ENCODE measurements at regions not wholly inside any gene's neighbourhood (a gene's known extent, or its start where the extent isn't known, plus 50 kb on each side); places are given as distances from the start of the nearest gene placed in this dataset.
"Not testable (repeated sequence)": the region's sequence is repeated elsewhere in the genome, so short reads cannot be mapped to it uniquely, and the experiment has no call there.

DNA sequence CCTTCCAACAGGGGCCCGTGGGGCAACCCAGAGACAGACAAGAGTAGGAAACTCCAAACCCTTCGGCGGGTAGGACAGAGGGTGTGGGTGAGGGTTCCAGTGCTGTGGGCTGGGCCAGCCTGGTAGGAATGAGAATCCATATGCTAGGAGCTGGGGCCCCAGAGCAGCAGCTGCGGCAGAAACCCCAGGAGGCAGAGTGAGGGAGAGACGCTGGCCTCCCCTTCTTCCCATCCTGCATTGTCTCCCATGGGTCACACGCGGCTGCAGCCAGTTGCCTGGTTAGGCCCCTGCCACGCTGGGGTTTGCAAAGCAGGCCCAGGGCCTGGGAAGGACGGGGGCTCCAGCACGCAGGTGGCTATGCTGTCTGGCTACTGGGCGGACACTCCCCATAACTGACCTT, 113.1 kb upstream of the CCZ1B start:
- DNase-seq, result not testable (repeated sequence)

DNA sequence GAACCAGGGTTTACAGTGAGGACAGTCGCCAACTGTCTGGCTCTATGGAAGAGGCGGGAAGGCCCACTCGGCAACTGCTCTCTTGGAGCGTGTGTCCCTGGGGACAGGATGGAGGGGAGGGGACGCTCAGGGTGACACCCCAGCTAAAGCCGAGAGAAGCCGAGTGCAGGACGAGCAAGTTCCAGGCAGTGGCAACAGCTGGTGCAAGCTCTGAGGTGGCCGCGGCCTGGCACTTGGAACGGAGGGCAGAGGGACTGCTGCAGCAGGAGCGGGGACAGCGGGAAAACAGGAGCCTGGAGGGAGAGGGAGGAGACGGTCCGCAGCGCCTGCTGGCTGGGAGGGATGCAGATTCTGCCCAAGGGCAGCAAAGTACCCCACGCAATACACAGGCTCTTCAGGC, 113.8 kb upstream of the CCZ1B start:
- not testable (repeated sequence) for DNase-seq

DNA sequence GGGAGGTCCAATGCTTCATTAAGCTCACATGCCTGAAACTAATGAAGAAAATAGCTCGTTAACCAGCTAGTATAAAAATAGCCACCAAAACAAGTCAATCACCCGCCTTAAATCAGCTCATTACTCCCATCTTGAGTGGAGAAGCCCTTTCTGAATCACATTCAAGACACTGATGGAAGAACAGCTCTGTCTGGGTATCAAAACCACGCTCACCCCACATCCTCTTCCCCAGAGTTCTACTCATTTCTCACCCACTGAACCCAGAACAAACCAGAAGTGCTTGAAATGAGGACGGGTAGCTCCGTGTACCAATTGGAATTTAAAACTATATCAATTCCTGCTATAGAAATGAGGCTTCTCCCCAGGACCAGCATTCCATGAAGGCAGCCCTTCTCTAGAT, 120.8 kb upstream of the CCZ1B start:
- DNase-seq, result not testable (repeated sequence)

DNA sequence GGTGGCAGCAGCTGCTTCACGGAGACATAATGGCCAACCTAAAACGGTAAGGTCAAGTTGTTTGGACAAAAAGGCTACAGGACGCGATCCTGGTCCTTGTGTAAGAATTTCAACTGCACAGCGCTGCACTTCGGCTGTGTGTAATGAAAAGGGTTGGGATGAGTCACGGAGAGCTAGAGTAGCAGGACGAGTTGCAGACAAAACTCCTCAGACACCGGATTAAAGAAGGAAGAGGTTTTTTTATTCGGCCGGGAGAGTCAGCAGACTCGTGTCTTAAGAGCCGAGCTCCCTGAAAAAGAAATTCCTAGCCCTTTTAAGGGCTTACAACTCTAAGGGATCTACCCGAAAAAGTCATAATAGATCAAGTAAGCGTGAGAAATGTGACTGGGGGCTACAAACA, 124.2 kb upstream of the CCZ1B start:
- not testable (repeated sequence) for DNase-seq

DNA sequence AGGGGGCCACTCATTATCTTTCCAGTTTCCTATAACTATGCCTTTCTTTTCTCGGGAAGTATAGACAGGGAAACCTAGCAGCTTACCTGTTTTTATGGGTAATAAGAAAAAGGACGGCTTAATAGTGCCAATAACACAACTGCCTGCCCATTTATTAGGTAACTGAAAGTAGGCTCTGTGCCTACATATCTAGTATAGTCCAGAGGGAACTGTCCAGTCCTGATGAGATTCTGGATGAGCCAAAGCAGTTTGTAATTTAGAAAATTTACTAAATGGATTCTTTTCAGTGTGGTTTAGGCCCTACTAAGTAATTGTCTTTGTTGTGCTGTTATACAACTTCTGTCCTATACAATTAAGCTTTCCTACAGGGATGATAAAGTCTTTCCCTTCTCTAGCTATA, 125.5 kb upstream of the CCZ1B start:
- not testable (repeated sequence) for DNase-seq

DNA sequence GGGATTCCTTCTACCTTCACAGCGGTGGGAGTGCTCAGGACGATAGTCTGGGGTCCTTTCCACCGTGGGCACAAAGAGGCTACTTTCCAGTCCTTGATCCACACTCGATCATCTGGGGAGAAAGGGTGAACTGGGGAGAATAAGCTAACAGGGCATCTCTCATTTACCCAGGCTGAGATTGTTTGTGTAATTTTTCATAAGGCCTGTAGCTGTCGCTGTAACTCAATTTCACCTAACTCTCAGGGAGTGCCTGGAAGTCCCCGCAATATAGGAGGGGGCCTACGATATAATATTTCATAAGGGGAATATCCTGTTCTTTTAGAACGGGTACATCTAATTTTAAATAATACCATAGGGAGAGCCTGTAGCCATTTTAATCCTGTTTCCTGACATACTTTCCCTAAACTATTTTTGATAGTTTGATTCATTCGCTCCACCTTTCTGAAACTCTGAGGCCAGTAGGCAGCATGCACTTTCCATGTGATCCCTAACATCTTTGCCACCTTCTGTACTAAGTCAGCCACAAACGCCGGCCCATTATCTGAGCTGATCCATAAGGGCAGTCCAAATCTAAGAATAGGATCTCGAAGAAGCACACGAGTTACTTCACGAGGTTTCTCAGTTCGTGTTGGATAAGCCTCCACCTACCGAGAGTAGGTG, 127.2 kb upstream of the CCZ1B start:
- DNase-seq, result not testable (repeated sequence)

DNA sequence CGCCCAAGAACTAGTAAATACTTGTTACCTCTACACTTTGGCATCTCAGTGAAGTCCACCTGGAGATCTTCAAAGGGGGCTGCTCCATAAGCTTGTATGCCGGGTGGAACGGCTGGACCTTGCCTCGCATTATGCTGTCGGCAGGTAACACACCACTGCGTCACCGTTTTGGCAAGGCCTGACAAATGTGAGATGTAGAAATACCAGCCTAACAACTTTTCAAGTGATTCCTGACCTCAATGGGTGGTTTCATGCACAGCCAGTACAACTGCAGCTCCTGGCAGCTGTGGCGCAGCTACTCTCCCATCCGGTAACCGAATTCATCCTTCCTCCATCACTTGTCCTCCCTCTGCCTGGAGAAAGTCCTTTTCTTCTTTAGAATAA, 127.7 kb upstream of the CCZ1B start:
- not testable (repeated sequence) for DNase-seq

DNA sequence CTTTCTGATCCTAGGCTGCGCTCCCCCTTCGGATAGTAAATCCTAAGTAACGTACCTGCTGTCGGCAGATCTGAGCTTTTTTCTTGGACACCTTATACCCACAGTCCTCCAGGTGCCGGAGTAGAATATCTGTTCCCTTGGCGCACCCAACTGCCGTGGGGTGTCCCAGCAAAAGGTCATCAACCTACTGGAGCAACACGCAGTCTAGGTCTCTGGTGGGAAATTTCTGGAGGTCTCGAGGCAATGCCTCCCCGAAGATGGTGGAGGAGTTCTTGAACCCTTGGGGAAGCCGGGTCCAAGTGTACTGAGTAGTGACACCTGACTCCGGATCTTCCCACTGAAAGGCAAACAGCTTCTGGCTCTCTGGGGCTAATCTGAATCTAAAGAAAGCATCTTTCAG, 129.3 kb upstream of the CCZ1B start:
- not testable (repeated sequence) for DNase-seq

DNA sequence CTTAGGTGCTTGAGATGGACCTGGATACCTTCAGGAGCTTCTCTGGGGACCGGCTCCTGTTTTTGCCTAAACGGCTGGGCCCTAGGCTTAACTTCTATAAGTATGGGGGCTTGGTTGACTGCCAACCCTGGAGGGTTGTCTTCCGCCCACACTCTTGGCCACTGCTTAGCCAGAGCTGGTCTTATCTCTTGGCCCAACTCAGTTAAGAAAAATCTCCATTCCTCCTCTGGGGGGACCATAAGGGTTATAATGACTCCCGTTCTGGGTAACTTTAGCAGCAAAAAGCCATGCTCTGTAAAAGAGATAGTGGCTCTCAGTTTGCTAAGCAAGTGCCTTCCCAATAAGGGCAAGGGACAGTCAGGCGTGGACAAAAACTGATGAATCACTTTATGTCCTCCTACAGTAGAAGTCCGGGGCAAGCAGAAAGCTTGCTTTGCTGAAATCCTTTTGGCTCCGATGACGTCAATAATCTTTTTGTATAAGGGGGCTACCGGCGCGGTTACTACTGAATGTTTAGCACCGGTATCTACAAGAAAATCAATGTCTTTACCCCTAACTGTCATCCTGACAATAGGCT, 130.0 kb upstream of the CCZ1B start:
- not testable (repeated sequence) for DNase-seq

DNA sequence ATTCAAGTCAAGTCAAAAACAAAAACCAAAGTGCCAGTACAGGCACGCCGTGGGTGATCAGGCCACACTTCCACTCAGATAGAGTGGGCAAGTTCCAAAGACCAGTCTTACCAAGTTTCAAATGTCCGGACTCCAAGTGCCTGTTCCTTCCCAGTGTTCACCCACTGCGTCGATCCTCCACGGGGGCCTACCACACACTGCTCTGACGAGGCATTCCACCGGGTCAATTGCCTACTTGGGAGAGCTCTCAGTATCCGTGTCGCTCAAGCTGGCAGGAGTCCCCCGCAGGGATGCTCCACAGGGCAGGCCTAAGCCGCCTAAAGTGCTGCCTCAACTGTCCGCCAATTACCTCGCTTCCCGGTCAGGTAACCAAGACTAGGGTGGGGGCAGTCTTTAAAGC, 132.3 kb upstream of the CCZ1B start:
- DNase-seq, result not testable (repeated sequence)

DNA sequence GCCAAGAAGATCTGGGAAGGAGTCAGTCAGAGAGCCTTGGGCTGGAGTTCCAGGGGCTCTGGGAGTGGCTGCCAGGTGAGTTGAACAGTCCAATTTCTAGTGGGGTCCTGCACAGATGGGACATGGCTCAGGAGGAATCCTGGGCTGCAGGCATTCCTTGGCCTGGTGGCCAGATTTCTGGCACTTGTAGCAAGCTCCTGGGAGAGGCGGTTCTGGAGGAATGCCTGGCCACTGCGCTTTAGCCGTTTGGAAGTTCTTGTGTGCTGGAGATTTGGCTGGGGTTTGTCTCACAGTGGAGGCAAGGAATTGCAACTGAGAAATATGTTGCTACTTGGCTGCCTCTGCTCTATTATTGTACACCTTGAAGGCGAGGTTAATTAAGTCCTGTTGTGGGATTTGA, 133.9 kb upstream of the CCZ1B start:
- DNase-seq, result not testable (repeated sequence)

DNA sequence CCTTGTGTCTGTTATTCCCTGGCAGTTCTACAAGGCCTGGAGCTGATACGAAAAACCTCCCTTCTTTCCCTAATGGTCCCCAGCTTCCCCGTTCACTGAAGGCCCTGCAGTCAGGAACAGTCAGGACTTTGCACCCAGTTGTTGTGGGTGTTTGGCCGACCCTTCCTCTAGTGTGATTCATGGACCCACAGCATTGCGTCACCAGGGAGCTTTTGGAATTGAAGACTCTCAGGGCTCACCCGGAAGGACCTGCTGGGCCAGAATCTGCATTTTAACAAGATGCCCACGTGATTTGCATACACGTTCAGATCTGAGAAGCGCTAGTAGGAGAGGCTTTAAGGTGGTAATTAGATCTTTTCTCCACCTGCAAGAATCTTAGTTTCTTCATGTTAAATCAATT, 136.8 kb upstream of the CCZ1B start:
- not testable (repeated sequence) for DNase-seq

DNA sequence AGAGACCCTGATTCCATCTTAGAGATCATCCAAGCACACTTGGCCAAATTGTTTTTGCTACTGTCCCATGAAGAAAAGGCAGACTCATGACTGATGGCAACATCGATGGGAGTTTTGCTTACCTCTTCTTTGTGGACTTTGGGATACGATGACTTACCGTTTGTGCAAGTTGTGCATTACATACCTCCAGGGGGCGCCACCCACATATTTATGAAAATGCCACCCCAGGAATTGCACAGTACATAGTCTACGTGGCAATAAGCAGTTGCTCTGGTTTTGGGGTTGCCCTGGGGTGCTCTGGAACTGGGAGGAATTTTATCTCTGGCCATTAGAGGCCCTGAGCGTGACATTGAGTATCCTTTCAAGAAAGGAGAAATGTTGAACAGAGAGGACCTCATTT, 139.0 kb upstream of the CCZ1B start:
- DNase-seq, result not testable (repeated sequence)

DNA sequence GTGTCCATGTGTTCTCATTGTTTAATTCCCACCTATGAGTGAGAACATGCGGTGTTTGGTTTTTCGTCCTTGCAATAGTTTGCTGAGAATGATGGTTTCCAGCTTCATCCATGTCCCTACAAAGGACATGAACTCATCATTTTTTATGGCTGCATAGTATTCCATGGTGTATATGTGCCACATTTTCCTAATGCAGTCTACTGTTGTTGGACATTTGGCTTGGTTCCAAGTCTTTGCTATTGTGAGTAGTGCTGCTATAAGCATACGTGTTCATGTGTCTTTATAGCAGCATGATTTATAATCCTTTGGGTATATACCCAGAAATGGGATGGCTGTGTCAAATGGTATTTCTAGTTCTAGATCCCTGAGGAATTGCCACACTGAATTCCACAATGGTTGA, 144.1 kb upstream of the CCZ1B start:
- DNase-seq, result not testable (repeated sequence)

DNA sequence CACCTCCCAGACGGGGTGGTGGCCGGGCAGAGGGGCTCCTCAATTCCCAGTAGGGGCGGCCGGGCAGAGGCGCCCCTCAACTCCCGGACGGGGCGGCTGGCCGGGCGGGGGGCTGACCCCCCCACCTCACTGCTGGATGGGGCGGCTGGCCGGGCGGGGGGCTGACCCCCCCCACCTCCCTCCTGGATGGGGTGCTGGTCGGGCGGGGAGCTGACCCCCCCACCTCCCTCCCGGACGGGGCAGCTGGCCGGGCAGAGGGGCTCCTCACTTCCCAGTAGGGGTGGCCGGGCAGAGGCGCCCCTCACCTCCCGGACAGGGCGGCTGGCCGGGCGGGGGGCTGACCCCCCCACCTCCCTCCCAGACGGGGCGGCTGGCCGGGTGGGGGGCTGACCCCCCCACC, 148.8 kb upstream of the CCZ1B start:
- DNase-seq, result not testable (repeated sequence)

DNA sequence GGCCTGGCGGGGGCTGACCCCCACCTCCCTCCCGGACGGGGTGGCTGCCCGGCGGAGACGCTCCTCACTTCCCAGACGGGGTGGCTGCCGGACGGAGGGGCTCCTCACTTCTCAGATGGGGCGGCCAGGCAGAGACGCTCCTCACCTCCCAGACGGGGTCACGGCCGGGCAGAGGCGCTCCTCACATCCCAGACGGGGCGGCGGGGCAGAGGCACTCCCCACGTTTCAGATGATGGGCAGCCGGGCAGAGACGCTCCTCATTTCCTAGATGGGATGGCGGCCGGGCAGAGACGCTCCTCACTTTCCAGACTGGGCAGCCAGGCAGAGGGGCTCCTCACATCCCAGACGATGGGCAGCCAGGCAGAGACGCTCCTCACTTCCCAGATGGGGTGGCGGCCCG, 149.3 kb upstream of the CCZ1B start:
- not testable (repeated sequence) for DNase-seq

DNA sequence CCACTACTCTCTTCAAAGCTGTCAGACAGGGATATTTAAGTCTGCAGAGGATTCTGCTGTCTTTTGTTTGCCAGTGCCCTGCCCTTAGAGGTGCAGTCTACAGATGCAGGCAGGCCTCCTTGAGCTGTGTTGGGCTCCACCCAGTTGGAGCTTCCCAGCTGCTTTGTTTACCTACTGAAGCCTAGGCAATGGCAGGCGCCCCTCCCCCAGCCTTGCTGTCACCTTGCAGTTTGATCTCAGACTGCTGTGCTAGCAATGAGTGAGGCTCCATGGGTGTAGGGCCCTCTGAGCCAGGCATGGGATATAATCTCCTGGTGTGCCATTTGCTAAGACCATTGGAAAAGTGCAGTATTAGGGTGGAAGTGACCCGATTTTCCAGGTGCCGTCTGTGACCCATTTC, 151.3 kb upstream of the CCZ1B start:
- DNase-seq, result not testable (repeated sequence)

DNA sequence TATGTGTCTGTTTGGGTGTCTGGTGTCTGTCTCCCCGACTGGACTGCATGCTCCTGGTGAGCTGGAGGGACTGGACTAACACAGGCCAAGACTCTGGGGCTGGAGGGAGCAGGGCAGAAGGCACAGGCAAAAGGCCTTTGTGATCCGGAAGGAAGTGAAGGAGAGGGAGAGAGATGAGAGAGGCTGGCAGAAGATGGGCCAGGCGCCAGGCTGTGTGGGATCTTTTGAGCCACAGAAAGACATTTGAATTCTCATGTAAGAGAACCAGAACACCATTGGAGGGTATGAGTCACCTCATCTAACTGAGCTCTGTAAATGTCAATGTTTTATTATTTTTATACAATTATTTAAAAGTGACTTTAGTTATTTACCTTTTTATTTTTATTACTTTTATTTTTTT, 152.3 kb upstream of the CCZ1B start:
- not testable (repeated sequence) for DNase-seq

DNA sequence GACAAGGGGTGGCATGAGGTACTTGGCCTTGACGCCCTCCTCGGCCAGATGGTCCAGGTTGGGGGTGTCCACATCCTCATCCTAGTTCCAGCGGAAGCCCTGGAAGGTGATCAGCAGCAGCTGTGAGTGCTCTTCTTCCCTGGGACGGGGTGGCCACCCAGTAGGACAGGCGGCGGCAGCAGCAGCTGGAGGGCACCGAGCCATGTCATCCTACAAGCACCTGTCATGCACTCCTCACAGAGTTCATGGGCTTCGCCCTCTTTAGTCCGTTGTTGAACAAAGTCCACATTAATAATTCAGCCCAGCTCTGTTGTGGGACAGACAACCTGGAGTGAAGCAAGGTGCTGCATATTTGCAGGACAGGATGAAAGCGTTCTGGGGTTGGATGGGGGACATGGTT, 153.4 kb upstream of the CCZ1B start:
- DNase-seq, result not testable (repeated sequence)

DNA sequence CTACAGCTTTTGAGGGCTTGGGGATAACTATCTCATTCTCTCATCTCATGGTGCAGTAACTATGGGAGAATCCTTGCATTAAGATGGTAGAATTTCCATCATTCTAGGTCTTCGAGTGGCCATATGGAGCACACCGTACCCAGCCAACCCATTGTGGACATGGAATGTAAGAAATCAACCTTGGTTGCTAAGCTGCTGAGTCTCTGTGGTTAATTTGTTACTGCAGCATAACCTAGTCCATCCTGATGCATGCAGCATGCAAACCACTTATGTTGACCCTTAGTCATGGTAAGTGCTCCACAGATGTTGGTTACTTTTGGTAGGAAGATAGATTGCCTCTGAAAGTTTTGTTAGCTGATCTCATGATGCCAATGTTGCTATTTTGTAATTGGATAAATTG, 156.3 kb upstream of the CCZ1B start:
- DNase-seq, result not testable (repeated sequence)

DNA sequence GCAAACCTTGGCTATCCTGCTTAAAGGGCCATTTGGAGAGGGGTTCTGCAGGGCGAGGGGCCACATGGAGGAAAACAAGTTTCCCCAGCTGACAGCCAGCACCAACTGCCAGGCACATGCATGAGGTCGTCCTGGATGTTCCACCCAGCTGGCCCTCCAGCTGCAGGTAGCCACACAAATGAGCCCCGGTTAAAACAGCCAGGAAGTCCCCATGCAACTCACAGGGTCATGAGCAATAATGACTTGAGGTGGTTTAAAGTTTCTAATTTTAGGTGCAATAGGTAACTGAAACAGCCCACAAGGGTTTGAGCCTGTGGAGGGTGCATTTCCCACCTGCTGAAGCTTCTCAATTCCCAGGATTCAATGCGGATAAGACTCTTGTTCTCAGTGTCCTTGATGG, 160.8 kb upstream of the CCZ1B start:
- not testable (repeated sequence) for DNase-seq

DNA sequence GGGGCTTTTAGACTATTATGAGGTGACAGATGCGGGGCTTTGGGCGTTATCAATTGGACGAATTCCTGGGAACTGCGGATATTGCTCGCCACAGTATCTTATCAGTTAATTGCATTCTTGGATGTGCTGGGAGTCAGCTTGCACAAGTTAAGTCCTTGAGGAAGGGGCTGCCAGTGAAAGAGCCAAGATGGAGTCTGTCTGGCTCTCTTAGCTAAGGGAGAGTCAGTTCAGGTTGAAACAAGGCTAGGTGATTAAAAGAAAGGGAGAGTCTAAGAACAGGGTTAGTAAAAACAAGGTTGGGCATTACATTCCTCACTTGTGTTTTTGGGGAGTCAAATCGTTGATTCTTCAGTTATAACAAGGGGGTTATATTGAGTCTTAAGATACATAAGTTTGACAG, 162.5 kb upstream of the CCZ1B start:
- not testable (repeated sequence) for DNase-seq

DNA sequence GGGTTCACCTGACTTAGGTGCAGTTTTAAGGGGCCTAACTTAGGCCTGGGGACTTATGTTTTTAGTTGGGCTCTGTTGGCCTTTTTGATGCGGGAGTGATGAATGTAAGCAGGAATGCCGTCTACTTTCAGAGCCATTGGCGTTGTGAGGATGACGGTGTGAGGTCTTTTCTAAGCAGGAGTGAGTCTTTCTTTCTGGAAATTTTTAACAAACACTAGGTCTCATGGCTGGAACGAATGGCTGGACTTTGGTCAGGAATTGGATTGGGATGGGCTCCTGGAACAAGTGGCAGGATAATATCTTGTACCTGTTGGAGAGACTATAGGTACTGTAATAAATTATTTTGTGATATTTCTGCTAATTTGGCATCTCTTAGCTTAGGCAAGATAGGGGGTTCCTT, 163.9 kb upstream of the CCZ1B start:
- not testable (repeated sequence) for DNase-seq

DNA sequence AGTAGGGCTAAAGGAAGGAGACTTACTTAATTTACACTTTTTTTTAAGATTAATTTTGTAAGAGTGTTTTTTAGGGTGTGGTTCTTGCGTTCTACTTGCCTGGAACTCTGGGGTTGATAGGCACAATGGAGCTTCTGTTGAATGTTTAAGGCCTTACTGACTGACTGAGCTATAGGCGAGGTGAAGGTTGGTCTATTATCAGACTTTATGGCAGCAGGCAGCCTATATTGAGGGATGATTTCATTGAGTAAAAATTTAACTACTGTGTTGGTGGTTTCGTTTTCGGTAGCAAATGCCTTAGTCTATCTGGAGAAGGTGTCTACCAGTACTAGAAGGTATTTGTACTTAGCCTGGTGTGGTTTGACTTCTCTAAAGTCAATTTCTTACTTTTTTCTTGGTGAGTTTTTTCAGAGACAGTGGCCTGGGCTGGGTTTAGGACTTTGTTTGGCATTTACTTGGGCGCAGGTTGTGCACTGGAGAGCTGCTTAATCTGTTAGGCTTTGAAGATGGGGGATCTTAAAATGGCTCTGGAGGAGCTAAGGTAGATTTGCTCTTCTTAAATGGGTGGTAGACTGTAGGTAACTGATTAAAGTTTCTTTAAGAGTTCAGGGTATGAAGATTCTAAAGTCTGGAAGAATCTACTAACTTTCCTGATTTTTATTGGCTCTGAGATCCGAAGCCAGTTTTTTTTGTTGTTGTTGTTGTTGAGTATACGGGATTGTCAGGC, 164.5 kb upstream of the CCZ1B start:
- DNase-seq, result not testable (repeated sequence)
